Osteoblast (primary cell): ENCODE measurements at regions not wholly inside any gene's neighbourhood (a gene's known extent, or its start where the extent isn't known, plus 50 kb on each side); places are given as distances from the start of the nearest gene placed in this dataset.

Source experiments
- DNase-seq: peaks from one replicate; pipeline ENCODE4 v3.0.0; 2011; ENCODE audit warnings: low spot score, mixed read lengths; ENCODE audit not compliant: insufficient read length; ENCODE audit errors: missing footprints
- H2AFZ ChIP-seq: 2 replicates; pipeline ENCODE4 v1.6.0; 2011; ENCODE audit warnings: mild to moderate bottlenecking, low read length
- H3K27ac ChIP-seq: 2 replicates; pipeline ENCODE4 v1.5.1; 2011; ENCODE audit warnings: mild to moderate bottlenecking, low read depth, low read length, moderate library complexity
- H3K27me3 ChIP-seq: 2 replicates; pipeline ENCODE4 v1.6.0; 2012; ENCODE audit warnings: mild to moderate bottlenecking, control low read depth, inconsistent platforms, low read length, moderate library complexity; ENCODE audit not compliant: insufficient read depth
- H3K36me3 ChIP-seq: 2 replicates; pipeline ENCODE4 v1.5.1; 2011; ENCODE audit warnings: mild to moderate bottlenecking, low read length, control low read depth, moderate library complexity; ENCODE audit not compliant: insufficient read depth
- H3K4me1 ChIP-seq: 2 replicates; pipeline ENCODE4 v1.5.1; 2011; ENCODE audit warnings: mild to moderate bottlenecking, low read length, control low read depth, moderate library complexity; ENCODE audit not compliant: insufficient read depth
- H3K4me2 ChIP-seq: 2 replicates; pipeline ENCODE4 v1.6.0; 2011; ENCODE audit warnings: mild to moderate bottlenecking, low read length; ENCODE audit not compliant: insufficient read depth
- H3K4me3 ChIP-seq: fragments of 200-600 bp; sonication (generic); 3 replicates; pipeline ENCODE4 v1.5.1; 2012; ENCODE audit warnings: mild to moderate bottlenecking, low read length, inconsistent platforms; ENCODE audit not compliant: insufficient read depth
- H3K79me2 ChIP-seq: 2 replicates; pipeline ENCODE4 v1.6.0; 2012; ENCODE audit warnings: mild to moderate bottlenecking, low read length, control low read depth, inconsistent platforms; ENCODE audit not compliant: insufficient read depth
- H3K9me3 ChIP-seq: 2 replicates; pipeline ENCODE4 v1.5.1; 2011; ENCODE audit warnings: low read depth, low read length, control low read depth
- H4K20me1 ChIP-seq: 2 replicates; pipeline ENCODE4 v1.6.0; 2012; ENCODE audit warnings: mild to moderate bottlenecking, low read length, control low read depth; ENCODE audit not compliant: insufficient read depth
- CTCF ChIP-seq: IDR thresholded peaks from 2 replicates; pipeline ENCODE4 v1.5.1; 2011; ENCODE audit warnings: mild to moderate bottlenecking, low read depth, low read length, moderate library complexity; ENCODE audit errors: extremely low read depth

- H3K27me3 ChIP-seq: no peaks in the 10 kb centered on the region
- H3K4me3 ChIP-seq: no peak overlapping the region
- H2AFZ ChIP-seq: no peak overlapping the region
- no peaks in the 10 kb centered on the region for H4K20me1 ChIP-seq
- H3K79me2 ChIP-seq: no peaks in the 10 kb centered on the region
- no peaks in the 10 kb centered on the region for H3K4me1 ChIP-seq
- no peak overlapping the region for H3K4me2 ChIP-seq
- H3K9me3 ChIP-seq: no peaks in the 10 kb centered on the region
- DNase-seq: peak; percentile 58
- no peak for TF ChIP-seq CTCF
- no peaks in the 10 kb centered on the region for H3K36me3 ChIP-seq
- no peak overlapping the region for H3K27ac ChIP-seq
Measured at GRCh38 chr9:71368157-71368556, 246.7 kb upstream of the TRPM3 start.

- Histone ChIP-seq H3K27me3 (no peaks in the 10 kb centered on the region), H3K4me1 (no peaks in the 10 kb centered on the region), H3K4me3 (no peak overlapping the region), H3K79me2 (no peaks in the 10 kb centered on the region), H4K20me1 (no peaks in the 10 kb centered on the region), H3K27ac (no peak overlapping the region), H3K9me3 (no peaks in the 10 kb centered on the region), H3K36me3 (no peaks in the 10 kb centered on the region), H2AFZ (no peak overlapping the region), H3K4me2 (no peak overlapping the region)
- DNase-seq: no peak
- no peak for TF ChIP-seq CTCF
Measured at GRCh38 chr9:71364186-71364955, 242.9 kb upstream of the TRPM3 start.

GRCh38 chr9:71363286-71363961 lies 242.0 kb upstream of the TRPM3 start:
- no peak overlapping the region for H3K4me2 ChIP-seq

More at GRCh38 chr9:71363286-71363961, 242.0 kb upstream of the TRPM3 start:
- no peak for DNase-seq
- no peaks in the 10 kb centered on the region for H3K36me3 ChIP-seq
- no peaks in the 10 kb centered on the region for H4K20me1 ChIP-seq
- H3K4me3 ChIP-seq: no peak overlapping the region
- no peak for TF ChIP-seq CTCF
- no peaks in the 10 kb centered on the region for H3K79me2 ChIP-seq
- no peak overlapping the region for H2AFZ ChIP-seq
- no peaks in the 10 kb centered on the region for H3K9me3 ChIP-seq
- H3K27me3 ChIP-seq: no peaks in the 10 kb centered on the region
- no peak overlapping the region for H3K27ac ChIP-seq
- no peaks in the 10 kb centered on the region for H3K4me1 ChIP-seq
